ENCODE measurements at regions not wholly inside any gene's neighbourhood (a gene's known extent, or its start where the extent isn't known, plus 50 kb on each side); places are given as distances from the start of the nearest gene placed in this dataset.
"Not testable (repeated sequence)": the region's sequence is repeated elsewhere in the genome, so short reads cannot be mapped to it uniquely, and the experiment has no call there.

DNA sequence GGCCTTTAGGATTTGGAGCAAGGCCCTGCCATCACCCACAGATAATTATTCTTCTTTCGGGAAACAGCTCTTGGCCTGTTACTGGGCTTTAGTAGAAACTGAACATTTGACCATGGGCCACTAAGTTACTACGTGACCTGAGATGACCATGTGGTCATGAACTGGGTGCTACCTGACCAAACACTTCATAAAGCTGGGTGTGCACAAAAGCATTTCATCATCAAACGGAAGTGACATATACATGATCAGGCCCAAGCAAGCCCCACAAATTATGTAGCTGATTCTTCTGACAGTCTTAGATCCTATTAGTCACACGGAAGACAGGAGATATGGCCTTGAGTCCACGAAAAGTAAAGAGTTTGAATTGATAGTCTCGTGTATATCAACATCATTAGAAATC lies 130.9 kb upstream of the FBN2 start:
- no peak for DNase-seq

DNA sequence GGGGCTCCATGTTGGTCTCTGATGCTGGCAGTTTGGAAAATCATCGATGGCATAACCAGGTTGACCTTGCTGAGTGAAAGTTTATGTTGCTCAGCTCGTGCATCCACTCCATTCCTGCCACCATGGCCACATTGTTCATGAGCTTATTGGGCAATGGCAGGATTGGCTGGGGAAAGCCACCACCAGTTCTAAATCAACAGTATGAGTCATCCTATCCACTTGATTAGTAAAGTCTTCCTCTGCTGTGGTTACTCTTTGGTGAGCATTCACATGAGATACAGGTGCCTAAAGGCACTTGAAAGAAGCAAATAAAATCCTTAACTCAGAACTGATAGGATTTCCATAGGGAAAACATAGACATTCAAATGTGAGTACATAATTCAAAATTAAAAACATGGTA lies 131.8 kb upstream of the FBN2 start:
- DNase-seq: no peak

DNA sequence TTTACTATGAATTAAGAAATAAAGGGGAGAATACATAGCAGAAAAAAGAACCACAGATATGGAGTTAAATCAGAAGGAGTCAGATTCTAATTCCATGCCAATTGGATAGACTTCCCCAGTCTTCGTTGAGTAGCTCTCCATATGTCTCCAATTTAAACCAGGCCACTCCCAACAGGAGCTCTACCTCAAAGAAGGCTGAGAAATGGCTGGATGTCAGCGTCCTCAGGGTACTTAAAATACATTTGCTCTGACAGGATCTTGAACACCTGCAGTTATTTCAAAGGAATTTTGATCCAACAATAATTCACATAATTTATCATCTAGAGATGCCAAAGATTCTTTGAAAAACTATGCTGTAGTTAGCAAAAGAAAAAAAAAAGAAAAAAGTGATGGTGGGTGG lies 133.9 kb upstream of the FBN2 start:
- DNase-seq: no peak

DNA sequence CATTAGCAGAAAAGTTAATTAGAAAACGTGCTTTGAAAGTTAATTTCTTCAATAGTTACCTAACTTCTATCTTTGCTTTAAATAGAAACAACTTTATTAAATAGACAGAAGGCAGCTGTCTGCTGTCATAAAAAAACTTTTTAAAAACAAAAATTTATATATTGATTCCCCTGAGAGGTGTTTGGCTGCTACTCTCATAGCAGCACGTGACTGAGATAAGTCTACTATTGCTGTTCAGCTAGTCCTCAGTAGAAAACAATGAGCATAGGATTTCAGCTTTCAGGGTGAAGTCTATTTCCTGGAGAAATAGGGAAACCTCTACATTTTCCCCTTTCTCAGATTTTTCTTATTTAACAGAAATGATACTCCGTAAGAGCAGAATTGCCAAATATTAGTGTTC lies 135.0 kb upstream of the FBN2 start:
- no peak for DNase-seq

DNA sequence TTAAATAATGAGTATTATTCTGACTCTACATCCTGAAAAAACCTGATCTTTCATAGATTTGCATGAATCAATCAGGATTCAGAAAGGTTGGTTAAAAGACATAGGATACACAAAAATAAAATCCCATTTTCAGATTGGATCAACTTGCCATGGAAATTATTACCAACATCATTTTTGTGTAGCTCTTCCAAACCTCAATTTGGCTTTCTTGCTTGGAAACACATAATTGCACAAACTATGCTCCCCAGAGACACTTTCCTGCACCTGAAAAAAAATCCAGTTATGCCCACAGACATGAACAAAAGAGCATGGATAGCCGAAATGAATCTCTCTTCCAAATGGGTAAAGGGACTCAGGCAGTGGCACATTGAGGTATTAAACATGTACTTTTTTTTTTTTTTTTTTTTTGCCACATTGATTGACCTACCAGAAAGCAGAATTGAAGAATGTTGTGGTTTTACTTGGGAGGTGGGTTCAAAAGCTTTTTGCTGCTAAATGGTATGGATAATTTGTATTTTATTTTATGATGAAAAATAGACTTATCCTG lies 135.4 kb upstream of the FBN2 start:
- no peak for DNase-seq

DNA sequence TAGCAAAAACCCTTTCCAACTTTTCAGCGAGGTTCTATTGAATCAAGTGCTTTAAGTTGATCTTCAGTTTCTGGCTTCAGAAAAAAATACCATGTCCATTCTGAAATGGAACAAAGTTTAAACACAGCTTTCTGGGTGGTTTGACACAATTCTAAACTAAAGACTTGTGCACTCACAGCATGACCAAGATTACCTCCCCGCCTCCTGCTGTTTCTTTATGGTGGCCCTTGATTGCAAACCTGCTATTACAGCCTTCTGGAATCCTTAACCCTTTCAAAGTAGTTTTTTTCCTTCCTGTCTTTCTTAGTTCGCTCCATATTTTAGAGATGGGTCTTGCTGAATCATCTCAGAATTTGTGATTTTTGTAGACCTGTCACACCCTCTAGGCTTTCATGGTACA lies 135.9 kb upstream of the FBN2 start:
- no peak for DNase-seq

DNA sequence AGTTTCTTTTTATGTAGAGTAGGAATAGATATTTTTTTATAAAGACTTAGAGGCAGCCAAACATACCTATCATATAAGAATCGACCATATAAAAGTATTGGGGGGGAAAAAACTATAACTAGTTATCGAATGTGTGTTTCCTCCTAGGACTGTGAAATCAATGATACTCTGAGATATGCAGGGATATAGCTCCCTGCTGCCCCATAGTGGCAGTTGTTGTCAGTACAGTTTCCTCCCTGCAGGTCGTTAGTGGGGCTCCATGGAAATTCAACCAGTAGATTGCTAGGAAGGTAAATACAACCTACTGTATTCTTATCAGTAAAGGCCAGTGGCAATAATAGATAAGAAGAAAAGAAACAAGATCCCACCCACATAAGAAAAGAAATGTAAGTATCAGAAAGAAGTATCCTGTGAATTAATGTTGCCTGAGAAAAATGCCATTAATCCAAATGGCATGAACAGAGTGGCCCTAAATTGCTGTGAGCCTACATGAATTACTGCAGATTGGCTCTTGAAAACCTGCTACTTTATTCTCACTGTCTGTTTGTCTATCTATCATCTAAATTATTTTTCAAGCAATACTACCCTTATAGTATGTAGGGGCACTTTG lies 136.9 kb upstream of the FBN2 start:
- no peak for DNase-seq

DNA sequence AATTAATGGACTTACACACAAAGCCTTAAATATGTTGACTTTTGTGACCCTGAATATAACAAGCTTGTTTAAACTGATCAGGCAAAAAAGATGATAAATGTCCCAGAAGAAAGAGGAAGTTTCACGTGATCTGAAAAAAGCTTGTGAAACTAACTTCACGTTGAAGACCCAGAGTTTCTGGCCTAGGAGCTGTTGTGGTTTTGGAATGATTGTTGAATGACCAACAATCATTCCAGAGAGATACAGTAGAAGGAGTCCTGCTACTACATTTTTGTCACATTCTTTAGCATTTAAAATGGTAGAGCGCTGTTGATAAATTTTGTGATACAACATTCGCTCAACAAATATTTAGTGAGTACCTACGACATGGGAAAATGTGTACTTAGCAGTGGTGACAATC lies 143.1 kb upstream of the FBN2 start:
- no peak for DNase-seq

DNA sequence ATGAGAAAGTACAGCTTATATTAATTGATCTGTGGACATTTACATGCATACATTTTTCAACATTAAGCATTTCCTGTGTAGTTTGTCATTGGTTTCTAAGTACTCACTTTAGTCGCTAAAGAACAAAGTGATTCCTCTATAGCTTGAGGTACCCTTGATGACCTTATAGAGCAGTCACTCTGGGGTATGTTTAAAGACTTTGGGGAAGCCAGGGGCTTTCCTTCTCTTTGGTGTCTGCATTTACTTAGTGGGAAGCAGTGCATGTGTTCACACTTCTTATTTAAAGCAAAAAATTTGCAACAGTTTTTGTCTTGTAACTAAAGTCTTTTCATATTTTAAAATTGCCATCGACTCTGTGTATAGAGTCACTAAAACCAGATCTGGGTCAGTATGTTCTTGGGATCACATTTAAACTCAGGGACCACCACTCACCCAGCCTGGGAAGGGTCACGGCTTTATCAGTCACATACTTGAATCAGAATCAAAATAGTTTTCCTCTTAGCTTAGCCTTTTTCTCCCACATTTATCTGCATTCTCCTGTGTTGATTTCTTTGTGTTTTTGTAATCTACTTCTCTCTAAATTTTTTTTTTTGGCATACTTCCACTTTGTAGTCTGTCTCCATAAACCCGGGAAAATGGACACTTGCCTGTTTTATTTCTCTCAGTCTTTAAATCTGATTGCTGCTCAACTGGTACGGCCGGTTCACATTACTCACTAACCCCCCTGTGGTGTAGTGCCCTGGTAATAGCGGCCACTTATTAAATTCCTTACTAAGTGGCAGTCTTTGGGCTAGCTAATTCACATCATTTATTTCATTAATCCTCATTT lies 143.9 kb upstream of the FBN2 start:
- no peak for DNase-seq

DNA sequence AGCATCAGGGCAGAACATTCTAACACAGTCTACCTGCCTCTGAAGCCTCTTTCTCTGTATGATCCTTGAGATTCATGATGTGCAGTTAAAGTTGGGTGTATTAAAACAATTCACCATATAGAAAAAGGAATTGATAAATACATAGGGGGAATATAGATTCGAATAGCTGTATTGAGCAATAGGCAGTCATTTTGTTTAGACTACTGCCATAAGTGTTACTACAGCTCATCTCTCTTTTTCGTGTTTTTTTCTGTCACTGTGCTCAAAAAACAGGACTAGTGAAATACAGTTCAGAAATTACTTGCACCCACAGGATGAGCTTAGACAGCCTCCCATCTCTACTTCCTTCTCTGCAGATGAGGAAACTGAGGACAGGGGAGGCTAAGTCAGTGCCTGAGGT lies 144.6 kb upstream of the FBN2 start:
- DNase-seq: no peak

DNA sequence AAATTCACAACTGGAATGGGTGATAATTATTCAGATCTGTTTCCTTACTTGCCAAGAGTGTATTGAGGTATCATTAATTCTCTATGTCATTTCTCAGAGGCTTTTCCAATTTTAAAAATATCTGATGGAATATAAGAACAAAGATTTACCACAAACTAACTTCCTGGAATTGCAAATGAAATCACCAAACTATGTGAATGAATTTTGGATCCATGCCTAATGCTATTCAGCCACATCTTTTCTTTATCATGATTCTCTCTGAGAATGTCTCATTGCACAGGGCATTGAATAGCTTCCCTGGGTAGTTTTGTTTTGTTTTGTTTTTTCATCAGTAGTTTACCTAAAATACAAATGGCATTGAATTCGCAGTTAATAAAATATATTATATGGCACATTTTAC lies 146.9 kb upstream of the FBN2 start:
- DNase-seq: no peak

DNA sequence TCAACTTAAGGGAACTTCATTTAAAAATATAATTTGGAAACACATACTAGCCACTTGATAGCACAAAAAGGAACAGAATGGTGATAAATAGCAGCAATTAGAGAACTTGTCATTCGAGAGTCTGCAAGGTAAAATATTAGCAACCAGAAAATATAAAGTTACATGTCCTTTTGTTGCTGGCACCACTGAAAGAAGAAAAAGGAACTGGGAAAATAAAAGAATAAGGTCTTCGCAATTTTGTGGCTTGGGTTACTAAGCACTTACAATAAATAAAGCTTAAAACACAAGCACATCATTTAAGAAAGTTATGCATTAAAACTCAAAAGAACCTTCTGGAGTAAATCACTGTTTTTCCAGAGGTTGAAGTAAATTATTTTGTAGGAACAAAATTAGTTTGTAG lies 149.9 kb upstream of the FBN2 start:
- DNase-seq: no peak

DNA sequence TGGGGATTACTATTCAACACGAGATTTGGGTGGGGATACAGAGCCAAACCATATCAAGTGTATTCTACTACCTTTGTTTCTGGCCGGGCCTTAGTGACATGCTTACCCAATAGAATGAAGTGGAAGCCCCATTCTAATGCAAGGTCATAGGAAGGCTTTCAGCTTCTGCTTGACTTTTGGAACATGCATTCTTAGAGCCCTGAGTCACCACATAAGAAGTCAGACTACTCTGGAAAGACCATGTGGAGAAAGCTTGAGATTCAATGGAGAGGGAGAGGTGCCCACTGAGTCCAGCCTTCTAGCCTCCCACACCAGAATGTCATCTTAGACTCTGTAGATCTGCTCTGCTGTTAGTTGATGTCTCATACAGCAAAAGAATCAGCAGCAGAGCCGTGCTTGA lies 155.7 kb upstream of the FBN2 start:
- DNase-seq: no peak

DNA sequence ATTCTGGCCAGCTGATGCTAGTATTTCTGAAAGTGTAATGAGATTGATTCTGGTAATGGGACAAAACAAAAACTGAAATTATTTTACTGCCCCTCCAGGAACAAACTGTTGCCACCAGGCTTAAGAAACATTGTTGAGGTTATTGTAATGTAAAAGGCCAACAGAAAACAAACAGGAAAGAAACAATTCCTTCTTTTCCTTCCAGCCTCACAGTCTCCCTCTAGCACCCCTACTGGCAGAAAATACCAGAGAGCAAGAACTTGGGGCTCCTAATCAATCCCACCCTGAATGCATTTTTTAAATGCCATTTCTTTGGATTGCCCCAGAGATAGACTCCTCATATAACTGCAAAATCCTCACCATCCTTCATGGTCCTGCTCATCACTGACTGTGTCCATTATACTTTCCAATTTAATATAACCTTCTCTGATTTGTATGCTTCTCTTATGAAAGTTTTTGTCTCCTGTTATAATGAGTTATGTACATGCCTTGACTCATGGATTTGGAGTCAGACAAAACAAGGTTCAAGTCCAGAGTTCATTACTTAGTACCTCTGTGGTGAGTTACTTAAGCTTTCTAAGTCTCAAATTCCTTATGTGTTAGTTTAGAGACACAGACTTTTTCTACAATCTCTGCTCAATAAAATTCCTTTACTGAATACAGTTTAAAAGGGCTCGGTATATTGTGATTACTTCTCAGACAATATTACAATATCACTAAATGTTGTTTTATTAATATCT lies 157.9 kb upstream of the FBN2 start:
- no peak for DNase-seq

DNA sequence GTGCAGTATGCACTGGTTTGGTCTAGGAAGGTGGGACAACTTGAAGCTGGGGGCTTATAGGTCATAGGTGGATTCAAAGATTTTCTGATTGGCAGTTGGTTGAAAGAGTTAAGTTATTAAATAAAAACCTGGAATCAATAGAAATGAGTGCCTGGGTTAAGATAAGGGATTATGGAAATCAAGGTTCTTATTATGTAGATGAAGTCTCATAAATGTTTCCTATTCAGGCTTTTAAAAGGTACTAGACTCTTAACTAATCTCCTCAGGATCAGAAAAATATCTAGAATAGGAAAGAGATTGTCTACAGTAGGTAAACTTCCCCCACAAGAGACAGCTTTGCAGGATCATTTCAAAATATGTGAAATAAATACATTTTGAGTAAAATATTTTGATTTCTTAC lies 163.3 kb upstream of the FBN2 start:
- DNase-seq: no peak

DNA sequence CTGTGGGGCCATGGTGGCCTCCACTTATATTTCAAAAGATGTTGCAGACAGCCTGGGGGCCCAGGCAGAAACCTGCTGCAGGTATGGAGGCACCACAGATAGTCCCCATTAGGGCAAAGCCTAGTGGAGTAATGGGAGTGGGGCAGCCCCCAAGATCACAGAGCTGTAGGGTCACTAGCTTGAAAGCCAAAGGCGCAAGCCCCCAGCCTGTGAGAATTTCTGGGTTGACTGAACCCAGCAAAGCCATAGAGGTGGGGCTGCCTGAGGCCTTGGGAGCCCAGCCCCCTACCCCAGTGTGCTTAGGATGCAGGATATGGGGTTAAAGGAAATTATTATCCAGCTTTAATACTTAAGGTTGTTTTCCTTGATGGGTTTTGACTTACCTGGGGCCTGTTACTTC lies 165.3 kb upstream of the FBN2 start:
- no peak for DNase-seq

DNA sequence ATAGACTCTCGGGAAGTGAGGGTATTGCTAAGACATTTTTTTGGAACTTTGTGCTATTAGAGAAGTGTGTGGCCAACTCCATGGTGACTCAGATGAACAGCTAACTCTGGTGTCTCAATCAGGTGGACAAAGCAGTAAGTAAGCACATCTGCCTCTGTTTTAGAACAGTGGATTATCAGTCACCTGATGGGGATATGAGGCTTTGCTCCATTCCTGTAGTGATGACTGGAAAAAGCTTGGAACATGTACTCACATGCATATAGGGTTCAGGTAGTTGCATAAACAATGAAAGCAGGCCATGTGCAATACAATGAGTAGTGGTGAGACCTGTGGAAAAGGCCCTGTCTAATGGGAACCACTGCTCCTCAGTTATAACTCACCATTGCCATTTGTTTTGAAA lies 168.2 kb upstream of the FBN2 start:
- DNase-seq: no peak

DNA sequence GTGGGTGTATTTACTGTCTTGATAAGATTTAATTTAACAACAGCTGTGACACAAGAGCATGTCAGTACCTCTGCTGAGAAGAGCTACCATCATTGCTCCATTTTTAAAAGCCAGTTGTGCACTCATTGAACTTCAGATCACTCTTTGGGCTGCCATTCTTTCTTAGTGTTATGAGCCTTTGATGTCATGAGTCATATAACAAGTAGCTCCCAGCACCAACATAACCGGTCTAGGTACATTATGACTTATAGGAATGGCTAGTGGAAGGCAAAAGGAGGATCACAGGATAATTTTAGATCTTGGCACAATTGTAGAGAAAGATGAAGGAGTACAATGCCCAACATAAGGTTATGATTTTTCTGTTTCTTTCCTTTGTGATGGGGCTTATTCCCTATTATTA lies 170.8 kb upstream of the FBN2 start:
- DNase-seq: no peak

DNA sequence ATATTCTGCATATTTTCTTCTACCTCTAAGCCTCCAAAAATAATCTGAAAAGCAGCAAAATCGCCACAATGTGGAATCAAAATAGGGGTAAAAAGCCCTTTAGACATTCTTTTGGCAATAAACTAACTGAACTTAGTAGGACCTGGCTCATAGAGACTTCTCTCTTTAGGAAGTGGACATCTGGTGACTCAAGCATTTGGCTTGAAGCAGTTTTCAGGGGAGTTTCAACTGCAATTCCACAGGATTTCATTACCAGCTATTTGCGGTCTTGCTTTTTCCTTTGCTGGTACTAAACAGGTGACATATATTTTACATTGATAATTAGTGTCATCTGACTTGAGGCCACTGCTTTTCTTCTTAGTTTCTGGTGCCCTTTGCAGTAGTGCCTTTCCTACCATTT lies 173.2 kb upstream of the FBN2 start:
- DNase-seq: no peak

DNA sequence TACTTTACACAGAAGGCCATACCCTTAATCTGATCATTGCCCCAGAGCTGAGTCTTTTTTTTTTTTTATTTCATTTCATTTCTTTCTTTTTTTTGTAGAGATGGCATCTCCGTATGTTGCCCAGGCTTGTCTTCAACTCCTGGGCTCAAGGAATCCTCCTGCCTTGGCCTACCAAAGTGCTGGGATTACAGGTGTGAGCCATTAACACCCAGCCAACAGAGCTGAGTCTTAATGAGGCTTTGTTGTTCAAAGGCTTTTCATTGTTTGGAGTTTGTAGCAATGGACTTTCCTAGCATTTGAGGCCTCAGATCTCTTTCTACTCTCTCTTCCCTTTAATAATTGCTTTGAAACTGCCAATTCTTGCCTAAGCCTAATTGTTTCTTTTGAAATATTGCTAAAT lies 176.5 kb upstream of the FBN2 start:
- DNase-seq: no peak

DNA sequence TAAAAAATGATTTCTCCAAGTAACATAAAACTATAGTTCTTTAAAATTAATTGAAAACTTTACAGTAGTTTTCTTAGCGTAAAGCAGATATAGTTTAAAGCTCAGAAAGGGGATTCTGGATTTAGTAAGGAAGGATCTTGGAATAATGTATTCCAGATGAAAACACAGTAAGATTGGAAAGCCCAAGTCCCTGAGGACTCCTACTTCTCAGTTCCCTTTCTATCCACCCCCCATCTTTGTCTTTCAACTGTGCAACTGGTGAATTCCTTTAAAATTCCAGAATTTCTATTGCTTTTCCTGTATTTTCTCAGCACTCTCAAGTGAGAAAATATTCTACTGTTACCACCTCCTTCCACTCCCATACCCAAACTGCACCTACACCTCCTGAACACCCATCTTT lies 184.5 kb upstream of the FBN2 start:
- no peak for DNase-seq

DNA sequence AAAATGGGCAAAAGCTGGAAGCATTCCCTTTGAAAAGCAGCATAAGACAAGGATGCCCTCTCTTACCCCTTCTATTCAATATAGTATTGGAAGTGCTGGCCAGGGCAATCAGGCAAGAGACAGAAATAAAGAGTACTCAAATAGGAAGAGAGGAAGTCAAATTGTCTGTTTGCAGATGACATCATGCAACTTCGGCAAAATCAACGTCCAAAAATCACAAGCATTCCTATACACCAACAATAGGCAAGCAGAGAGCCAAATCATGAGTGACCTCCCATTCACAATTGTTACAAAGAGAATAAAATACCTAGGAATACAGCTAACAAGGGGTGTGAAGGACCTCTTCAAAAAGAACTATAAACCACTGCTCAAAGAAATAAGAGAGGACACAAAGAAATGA lies 192.0 kb upstream of the FBN2 start:
- not testable (repeated sequence) for DNase-seq

DNA sequence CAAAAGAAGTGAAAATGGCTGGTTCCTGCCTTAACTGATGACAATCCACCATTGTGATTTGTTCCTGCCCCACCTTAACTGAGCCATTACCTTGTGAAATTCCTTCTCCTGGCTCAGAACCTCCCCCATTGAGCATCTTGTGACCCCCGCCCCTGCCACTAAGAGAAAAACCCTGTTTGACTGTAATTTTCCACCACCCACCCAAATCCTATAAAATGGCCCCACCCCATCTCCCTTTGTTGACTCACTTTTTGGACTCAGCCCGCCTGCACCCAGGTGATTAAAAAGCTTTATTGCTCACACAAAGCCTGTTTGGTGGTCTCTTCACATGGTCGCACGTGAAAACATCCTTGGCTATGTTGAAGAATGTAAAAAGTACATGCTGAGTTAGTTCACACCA lies 197.6 kb upstream of the FBN2 start:
- DNase-seq: not testable (repeated sequence)

DNA sequence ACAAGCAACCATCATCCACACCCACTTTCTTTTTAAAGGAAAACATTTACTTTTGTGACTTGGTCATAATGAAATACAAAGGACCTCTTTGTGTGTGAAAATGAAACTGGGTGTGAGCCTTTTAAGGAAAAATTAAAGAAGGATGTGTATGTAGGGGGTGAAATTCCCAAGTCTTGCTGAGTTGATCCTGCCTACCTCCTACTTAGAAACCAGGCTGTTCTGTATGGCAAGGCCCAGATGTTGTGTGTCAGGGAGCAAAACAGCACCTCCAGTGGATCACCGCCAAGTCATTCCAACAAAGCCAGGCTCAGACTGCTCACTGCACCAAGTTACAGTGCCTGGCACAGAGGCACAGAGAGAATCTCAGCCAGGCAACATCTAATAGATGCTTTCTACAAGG lies 198.5 kb upstream of the FBN2 start:
- no peak for DNase-seq

All from NCI-H446 treated with DMSO at 0.1 percent for 48 hours (cell line).